GM19468 (cell line): ENCODE measurements at regions not wholly inside any gene's neighbourhood (a gene's known extent, or its start where the extent isn't known, plus 50 kb on each side); places are given as distances from the start of the nearest gene placed in this dataset.

ENCODE experiments used
- ATAC-seq: cut with Tn5 transposase; IDR thresholded peaks from one replicate; pipeline ENCODE4 v1.9.1; 2021; ENCODE audit warnings: mild to moderate bottlenecking, moderate library complexity, moderate number of reproducible peaks; ENCODE audit not compliant: unreplicated experiment; ENCODE audit errors: extremely low read depth

DNA sequence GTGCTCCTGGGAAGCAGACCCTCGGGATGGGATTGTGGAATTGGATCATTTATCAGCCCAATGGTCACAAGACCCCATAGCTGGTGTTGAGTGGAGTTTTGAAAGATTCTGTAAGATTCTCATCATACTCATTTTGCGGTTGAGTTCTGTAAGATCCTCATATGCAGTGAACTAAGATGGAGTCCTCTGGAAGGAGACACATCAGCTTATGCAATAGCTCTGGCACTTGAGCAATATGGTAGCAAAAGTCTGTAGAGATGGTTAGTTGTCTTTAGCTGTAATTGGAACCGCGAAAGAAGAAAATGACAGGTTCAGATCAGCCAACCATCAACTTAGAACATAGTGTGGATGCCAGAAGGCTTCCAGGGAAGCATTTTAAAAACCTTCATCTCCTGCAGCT is 184.5 kb upstream of the TSC22D2 start:
- no peak for ATAC-seq

DNA sequence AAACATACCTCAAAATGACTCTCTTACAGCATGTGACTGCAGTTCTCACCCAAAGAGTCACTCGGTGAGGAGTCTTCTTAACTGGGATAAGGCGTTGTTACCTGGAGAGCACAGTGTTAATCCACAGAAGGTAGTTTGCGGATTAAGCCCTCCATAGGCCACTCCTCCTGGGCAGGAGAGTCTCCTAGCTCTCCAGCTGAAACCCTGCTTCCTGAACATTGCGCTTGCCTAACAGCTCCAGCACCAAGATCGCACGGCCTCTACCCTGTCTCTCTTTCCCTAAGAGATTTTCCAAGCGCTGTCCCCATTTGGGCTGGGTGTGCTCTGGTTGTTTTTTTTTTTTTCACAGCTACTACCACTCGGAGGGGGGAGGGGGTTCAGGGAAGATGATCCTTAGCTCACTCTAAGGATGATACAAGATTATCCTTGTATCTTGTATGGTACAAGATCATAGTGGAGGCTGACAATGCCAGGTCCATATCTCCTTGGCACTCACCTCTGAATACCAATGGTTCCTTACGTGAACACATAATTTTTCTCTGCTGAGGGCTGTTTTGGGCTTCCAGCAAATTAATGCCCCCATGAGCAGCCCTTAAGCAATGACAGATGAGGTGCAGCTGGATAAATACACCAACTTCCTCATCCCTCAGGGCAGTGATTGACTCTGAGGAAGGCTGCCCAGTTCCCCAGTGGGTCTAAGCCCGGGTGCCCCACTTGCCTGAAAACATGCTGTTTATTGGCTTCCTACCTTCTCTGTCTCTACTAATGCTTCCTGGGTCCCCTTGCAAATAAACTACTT is 185.2 kb upstream of the TSC22D2 start:
- ATAC-seq: no peak

DNA sequence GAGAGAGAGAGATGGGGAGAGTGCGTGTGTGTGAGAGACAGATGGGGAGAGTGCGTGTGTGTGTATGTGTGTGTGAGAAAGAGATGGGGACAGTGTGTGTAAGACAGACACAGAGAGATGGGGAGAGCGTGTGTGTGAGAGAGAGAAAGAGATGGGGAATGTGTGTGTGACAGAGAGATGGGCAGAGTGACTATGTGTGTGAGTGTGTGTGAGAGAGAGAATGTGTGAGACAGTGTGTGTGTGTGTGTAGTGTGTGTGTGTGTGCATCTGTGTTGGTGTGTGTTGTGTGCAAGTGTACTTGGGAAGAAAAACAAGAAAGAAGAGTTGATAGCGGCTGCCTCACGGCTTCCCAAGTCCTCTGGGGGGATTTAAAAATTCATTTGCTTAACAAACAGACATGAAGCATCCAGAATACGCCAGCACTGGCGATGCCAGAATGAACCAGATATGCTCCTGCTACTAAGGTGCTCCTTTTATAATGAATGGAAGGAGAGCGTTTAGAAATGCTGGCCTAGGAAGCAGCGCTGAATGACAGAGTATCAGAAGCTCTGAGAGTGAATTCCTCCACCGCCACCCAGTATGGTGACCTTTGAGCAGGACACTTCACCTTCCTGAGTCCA is 186.1 kb upstream of the TSC22D2 start:
- ATAC-seq: no peak

DNA sequence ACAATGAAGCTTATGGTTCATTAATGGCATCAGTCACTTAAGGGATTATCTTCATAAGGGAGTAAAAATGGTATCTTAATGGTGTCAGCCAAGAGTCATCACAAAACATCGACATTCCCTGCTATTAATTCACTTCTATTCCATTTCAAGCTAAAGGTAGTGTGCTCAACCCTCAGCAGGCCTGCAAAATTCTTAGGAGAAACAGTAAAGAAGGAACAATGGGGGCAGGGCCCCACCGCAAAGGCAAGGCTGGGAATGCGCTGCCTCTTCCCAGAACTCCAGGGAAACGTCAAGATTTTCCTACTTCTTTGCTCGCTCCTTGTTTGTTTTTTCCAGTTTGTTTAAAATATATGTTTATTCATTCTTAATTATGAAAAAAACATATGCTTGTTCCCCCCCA is 187.3 kb upstream of the TSC22D2 start:
- no peak for ATAC-seq

DNA sequence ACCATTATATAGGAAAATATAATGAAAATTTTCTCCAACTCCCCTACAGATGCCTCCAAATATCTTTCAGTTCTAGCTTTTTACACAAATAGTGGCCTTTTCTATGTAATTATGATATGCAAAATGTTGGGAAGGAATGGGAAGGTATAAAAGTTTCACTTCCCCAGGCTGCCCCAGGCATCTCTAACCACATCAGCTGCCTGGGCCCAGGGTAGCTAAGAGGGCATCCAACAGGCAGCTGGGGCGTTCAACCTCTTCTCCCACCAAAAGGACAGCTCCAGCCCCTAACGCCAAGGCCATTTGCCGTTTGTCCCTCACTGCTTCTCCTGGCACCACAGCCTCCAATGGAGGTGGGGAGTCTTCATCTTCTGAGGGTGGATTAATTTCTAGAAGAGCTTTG is 188.1 kb upstream of the TSC22D2 start:
- no peak for ATAC-seq

DNA sequence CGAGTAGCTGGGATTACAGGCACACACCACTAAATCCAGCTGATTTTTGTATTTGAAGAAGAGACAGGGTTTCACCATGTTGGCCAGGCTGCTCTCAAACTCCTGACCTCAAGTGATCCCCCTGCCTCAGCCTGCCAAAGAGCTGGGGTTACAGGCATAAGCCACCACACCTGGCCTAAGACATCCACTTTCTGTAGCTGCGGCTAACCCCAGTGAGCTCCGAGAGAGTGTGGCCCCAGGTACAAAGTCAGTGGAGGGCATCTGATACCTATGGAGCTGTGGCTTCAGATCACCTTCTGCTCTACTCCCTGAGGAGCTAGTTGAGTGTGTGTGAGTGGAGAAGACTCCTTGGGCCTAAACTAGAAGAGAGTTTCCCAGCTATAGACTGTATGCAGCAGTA is 189.3 kb upstream of the TSC22D2 start:
- no peak for ATAC-seq

DNA sequence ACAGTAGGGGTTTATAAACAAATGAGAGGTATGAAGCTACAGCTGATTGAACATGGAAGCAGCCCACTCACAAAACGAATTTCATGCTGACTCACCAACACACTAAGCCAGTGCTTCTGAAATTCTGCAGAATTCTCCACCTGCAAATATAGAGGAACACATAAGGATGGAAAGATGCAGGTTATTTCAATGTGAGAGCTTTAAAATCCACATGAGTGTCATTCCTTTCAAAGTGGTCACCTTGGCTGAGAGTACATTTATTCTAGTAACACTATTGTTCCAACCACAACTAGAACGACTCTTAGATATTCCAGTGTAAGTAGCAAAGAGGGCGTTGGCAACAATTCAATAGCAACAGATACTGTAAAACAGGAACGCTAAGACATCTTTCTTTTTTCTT is 189.9 kb upstream of the TSC22D2 start:
- no peak for ATAC-seq

DNA sequence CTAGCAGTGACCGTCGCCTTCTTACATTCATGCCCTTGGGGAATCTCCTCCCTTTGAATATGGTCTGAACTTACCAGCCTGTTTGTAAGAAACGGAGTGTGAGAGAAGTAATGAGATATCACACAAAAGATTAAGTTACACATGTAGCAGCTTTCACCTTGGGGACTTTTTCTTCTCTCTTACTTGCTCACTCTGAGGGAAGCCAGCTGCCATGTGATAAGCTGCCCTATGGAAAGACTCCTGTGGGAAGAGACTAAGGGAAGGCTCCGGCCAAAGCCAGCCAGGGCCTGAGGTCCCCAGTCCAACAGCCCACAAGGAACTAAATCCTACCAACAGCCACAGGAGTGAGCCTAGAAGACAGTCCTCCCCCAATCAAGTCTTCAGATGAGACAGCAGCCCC is 190.4 kb upstream of the TSC22D2 start:
- no peak for ATAC-seq

DNA sequence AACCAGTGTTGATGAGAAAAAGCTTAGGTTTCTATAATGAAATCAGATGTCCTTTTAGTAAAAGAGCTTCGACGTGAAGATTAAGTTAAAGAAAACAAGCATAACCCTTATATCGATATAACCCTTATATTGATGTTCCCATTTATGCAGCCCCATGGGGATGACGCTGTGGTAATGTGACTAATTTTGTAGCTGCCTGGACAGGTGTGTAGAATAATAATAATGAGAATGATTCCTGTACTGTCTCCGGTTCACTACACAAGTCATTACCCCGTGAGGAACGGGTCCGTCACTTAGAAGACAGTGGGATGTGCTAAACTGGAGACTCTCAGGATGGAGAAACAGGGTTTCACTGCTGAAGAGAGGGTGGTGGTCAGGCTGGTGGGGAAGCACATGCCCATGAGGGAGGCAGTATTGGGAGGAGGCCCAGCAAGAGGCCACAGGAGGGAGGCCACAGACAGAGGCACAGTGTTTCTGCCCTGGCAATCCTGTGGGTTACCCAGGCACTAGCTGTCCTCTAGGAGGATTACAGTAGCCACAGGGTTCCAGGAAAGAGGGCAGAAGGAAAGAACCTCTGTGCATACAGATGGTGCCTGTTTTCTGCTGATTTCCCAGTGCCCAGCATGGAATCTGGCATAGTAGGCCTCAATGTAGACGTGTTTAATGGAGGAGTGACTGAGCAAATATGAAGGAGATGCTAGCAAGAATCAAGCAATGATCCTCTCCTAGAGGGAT is 191.1 kb upstream of the TSC22D2 start:
- no peak for ATAC-seq

DNA sequence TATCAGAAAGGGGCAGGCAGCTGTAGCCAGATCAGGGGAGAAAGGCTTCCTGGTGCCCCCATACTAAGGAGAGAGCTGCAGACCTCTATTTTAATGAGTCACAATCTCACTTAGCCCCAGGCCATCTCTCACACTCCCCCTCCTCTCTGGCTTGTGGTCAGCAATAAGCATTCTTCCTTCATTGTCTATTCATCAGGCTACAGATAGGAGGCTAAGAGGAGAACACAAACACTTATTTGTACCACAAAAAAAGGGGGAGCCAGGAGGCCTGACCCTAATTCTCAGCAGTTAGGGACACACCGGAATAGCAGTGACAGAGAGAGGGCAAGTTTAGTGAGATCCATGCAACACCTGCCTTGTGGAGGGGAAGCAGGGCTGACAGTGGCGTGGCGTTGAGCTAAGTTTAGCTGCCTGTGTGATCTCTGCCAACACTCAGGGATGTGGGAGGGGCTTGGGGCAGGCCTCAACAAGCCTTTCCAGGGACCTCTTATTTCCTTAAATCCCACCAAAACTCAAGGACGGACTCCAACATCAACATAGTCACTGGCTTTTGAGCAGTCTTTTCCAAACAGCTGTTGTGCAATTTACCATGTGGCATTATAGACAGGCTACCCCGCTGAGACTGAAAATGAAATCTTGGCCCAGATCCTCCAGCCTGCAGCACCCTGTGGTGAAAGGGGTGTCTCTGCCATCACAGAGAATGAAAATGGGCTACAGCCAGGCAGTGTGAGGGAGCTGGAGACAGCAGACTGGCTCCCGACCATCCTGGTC is 191.9 kb upstream of the TSC22D2 start:
- no peak for ATAC-seq

DNA sequence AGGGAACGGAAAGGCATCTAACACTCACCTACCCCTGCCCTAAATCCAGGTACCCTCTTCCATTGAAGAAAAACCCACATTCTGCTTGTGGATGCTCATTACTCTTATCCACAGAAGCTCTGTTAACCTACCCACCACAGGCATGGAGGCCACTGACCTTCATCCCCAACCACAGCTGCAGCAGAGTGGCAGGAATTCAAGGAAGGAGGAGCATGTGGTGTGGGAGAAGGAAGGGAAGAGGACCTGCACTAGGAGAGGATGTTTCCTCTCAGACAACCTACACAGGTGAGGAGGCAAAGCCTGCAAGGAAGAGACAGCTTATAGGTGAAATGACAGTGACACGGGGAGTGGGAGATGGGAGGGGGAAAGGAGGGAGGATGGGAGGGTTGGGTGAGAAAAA is 192.5 kb upstream of the TSC22D2 start:
- ATAC-seq: no peak

DNA sequence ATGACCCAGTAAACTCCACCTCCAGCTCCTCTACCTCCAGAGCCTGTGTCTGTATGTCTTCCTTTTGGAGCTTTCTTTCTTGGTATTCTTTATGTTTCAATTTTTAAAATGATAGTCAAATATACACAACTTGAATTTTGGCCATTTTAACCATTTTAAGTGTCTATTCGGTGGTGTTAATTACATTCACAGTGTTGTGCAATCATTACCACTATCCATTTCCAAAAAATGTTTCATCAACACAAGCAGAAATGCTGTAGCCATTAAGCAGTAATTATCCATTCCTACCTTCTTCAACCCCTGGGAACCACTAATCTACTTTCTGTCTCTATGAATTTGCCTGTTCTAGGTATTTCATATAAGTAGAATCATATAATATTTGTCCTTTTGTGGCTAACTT is 194.5 kb upstream of the TSC22D2 start:
- ATAC-seq: no peak

DNA sequence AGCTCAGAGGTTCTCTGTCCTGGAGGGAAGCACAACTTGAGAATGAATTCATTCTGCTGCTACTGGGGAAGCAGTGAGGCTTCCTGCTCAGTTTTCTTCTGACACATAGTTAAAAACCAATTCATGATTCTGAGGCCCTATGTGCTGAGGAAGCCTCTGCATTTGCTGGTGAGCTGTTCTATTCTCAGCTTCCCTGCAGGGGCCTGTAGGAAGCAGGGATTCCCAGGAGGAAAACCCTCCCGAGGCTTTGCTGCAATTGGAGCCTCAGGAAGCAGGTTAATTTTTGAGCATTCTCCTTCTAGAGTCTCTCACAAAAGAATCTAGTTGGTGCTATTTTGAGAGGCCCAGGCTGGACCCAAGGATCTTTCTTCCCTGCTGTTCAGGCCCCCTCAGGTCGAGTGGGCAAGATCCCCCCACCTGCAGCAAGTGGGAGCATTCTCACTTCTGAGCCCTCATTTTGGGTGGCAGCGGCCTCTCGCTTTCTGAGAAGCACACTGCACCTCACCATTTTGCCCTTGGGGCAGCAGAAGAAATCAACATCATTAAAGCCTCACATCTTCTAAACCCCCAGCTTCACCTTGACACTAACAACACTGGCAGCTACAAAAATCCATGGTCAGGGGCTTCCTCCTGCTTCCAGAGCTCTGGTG is 197.5 kb upstream of the TSC22D2 start:
- no peak for ATAC-seq

DNA sequence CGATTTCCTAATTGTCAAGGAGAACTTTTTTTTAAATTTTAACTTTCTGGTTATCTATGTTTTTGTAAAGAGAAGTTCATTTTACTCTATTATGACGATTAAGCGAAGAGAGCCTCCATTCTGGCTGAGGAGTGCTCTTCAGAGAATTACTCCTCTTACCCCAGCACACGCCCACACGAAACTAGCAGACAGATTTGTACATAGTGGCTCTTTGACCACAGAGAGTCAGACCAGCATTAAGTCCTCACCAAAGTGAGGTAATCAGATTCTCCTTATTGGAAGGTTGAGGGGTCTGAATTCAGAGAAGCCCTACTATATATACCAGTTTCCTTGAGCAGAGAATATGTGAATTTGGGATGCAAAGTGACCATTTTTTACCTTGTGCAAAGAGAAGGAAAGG is 204.8 kb upstream of the TSC22D2 start:
- ATAC-seq: no peak

DNA sequence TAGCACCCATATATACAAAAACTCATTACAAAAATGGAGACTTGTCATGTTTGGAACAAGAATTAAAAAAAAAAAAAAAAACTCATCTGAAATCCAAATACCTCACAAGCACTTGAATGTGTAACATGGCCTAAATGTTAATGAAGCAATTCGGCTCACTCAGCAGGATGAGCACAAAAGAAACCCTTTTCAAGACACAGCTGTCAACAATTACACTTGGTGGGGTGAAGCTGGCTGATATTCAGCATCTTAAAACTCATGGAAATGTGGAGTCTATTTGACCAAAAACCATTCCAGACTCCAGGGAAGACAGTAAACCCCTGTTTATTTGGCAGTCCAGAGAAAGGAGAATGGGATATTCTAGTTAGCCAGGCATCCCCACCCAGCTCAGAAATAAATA is 205.4 kb upstream of the TSC22D2 start:
- no peak for ATAC-seq

DNA sequence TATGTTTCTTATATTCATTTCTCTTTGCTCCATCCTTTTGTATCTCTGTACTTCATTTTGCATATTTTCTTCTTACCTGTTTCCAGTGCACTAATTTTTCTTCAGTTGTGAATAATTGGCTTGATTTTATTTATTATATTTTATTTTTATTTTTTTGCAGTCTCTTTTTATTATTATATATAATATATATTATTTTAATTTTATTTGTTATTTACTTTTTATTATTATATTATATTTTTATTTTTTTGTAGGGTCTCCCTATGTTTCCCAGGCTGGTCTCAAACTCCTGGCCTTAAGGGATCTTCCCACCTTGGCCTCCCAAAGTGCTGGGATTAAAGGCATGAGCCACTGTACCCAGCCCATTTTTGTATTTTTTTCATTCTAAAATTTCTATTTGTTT is 213.1 kb upstream of the TSC22D2 start:
- no peak for ATAC-seq

DNA sequence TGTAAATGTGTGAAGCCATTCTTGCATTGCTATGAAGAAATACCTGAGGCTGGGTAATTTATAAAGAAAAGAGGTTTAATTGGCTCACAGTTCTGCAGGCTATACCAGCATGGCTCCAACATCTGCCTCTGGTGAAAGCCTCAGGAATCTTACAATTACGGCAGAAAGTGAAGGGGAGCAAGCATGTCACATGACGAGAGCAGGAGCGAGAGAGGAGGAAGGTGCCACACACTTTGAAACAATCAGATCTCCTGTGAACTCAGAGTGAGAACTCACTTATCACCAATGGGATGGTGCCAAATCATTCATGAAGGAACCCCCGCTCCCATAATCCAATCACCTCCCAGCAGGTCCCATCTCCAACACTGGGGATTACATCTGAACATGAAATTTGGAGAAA is 213.6 kb upstream of the TSC22D2 start:
- no peak for ATAC-seq

DNA sequence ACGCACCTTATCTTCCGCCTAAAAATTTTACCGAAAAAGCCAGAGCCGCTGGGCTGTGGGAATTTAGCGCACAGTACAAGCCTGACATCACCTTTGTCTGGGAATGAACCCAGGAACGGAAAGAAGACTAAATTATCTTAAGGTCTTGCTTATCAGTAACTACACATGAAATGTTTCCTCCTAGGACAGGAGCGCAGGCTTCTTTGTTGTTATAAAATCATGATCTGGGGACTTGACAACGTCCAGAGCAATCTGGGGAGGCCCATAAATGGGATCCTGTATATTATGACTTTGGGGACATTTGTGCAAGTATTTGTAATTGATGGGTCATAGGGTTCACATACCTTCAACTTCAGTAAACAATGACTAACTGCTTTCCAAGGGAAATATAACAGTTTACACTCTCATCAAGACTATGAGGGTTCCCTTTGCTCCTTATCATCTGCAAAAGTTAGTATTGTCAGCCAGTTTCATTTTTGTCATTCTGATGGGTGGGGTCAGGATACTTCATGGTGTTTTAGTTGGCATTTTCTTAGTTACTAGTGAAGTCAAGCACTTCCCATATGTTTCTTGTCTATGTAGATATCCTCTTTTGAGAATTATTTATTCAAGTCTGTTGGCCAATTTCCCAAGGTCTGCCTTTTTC is 213.9 kb upstream of the PFN2 start:
- no peak for ATAC-seq

DNA sequence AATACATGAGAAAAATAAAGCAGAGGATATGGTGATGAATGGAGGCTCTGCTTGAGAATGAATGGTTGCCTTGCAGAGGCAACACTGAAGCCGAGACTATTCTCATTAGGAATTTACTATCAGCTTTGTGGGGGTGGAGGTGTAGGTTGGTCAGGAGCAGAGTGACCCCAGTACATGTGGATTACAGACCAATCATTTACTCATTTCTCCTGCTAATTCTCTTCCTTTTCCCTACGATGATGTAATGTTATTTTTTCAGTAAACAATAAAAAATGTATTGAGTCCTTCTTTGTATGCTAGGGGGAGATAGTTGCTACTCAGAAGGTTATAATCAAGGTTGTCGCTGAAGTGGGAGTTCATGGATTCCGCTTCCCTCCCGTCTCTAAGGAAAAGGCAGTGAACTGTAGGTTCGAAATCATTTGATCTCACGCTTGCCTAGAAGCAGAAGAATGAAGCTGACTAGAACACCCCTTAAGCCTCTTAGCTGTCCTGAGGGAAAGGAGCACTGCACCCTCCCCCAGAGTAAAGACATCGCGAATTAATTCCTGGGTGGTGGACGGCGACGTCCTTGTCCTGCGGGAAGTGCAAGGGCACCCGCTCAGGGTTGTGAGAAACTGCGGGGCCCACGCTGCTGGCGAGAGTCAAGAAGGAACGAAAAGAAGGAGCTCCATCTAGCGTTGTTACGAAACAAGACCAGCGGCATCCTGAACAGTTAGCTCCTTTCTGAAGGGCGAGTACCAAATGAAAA is 213.2 kb upstream of the PFN2 start:
- no peak for ATAC-seq
